ENCODE measurements at regions not wholly inside any gene's neighbourhood (a gene's known extent, or its start where the extent isn't known, plus 50 kb on each side); places are given as distances from the start of the nearest gene placed in this dataset.

- Mint-ChIP-seq H3K27me3 (ENCODE audit: unreplicated experiment) (peaks cover 47% of the 10 kb centered on the region), H3K9me3 (ENCODE audit: unreplicated experiment) (no peaks in the 10 kb centered on the region), H3K4me1 (ENCODE audit: unreplicated experiment) (no peaks in the 10 kb centered on the region), H3K27ac (ENCODE audit: unreplicated experiment) (no peak overlapping the region), H3K36me3 (ENCODE audit: unreplicated experiment) (no peaks in the 10 kb centered on the region), H3K4me3 (ENCODE audit: unreplicated experiment) (no peak overlapping the region)
- no peak for DNase-seq (ENCODE audit: extremely low spot score, unreplicated experiment)
- no peak for TF ChIP-seq CTCF (IDR thresholded peaks at IDR 0.05)
These were observed 156.7 kb upstream of the PFKP start for GRCh38 chr10:2910656-2911055.

- Mint-ChIP-seq H3K9me3 (ENCODE audit: unreplicated experiment) (no peaks in the 10 kb centered on the region), H3K27me3 (ENCODE audit: unreplicated experiment) (peaks cover 53% of the 10 kb centered on the region), H3K4me1 (ENCODE audit: unreplicated experiment) (no peaks in the 10 kb centered on the region), H3K4me3 (ENCODE audit: unreplicated experiment) (no peak overlapping the region), H3K36me3 (ENCODE audit: unreplicated experiment) (no peaks in the 10 kb centered on the region), H3K27ac (ENCODE audit: unreplicated experiment) (no peak overlapping the region)
- no peak for TF ChIP-seq CTCF (IDR thresholded peaks at IDR 0.05)
- DNase-seq (ENCODE audit: extremely low spot score, unreplicated experiment): no peak
These were observed 157.4 kb upstream of the PFKP start for GRCh38 chr10:2909921-2910320.

- Mint-ChIP-seq H3K27me3 (ENCODE audit: unreplicated experiment) (peaks cover 51% of the 10 kb centered on the region), H3K4me1 (ENCODE audit: unreplicated experiment) (no peaks in the 10 kb centered on the region), H3K36me3 (ENCODE audit: unreplicated experiment) (no peaks in the 10 kb centered on the region), H3K4me3 (ENCODE audit: unreplicated experiment) (no peak overlapping the region), H3K9me3 (ENCODE audit: unreplicated experiment) (no peaks in the 10 kb centered on the region), H3K27ac (ENCODE audit: unreplicated experiment) (no peak overlapping the region)
- DNase-seq (ENCODE audit: extremely low spot score, unreplicated experiment): no peak
- TF ChIP-seq CTCF (IDR thresholded peaks at IDR 0.05): no peak
These were observed 158.3 kb upstream of the PFKP start for GRCh38 chr10:2908851-2909630.

- H3K27me3 Mint-ChIP-seq (ENCODE audit: unreplicated experiment): peaks cover 51% of the 10 kb centered on the region
- DNase-seq (ENCODE audit: extremely low spot score, unreplicated experiment): no peak
- TF ChIP-seq CTCF (IDR thresholded peaks at IDR 0.05): no peak
- no peak overlapping the region for H3K4me3 Mint-ChIP-seq (ENCODE audit: unreplicated experiment)
- no peaks in the 10 kb centered on the region for H3K4me1 Mint-ChIP-seq (ENCODE audit: unreplicated experiment)
- H3K27ac Mint-ChIP-seq (ENCODE audit: unreplicated experiment): no peak overlapping the region
- no peaks in the 10 kb centered on the region for H3K36me3 Mint-ChIP-seq (ENCODE audit: unreplicated experiment)
- H3K9me3 Mint-ChIP-seq (ENCODE audit: unreplicated experiment): no peaks in the 10 kb centered on the region
These were observed 160.4 kb upstream of the PFKP start for GRCh38 chr10:2906974-2907373.

GRCh38 chr10:2905851-2906250 is 161.5 kb upstream of the PFKP start:
- no peaks in the 10 kb centered on the region for H3K4me1 Mint-ChIP-seq (ENCODE audit: unreplicated experiment)
- no peaks in the 10 kb centered on the region for H3K36me3 Mint-ChIP-seq (ENCODE audit: unreplicated experiment)
- no peak overlapping the region for H3K4me3 Mint-ChIP-seq (ENCODE audit: unreplicated experiment)
- no peak for DNase-seq (ENCODE audit: extremely low spot score, unreplicated experiment)
- peaks cover 52% of the 10 kb centered on the region for H3K27me3 Mint-ChIP-seq (ENCODE audit: unreplicated experiment)
- no peak overlapping the region for H3K27ac Mint-ChIP-seq (ENCODE audit: unreplicated experiment)
- H3K9me3 Mint-ChIP-seq (ENCODE audit: unreplicated experiment): no peaks in the 10 kb centered on the region
- no peak for TF ChIP-seq CTCF (IDR thresholded peaks at IDR 0.05)
